ENCODE measurements at regions not wholly inside any gene's neighbourhood (a gene's known extent, or its start where the extent isn't known, plus 50 kb on each side); places are given as distances from the start of the nearest gene placed in this dataset.

DNA sequence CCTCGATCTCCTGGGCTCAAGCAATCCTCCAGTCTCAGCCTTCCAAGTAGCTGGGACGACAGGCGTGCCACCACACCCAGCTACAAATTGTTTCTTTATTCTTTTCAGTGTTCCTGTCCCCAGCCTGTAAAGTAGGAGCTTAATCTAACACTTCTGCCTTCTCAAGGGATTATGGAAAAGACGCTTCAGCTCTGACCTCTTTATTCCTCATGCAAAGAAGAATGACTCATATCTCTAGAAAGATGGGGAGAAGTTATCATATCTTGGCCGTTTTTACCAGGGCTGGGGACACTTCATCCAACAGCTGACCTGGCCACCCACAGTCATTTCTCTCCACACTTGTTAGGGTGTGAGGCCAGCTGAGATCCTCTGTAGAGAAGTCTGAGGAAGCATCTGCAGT, 172.6 kb downstream of the HAPSTR1 start:
- TF ChIP-seq, protein P1, sequence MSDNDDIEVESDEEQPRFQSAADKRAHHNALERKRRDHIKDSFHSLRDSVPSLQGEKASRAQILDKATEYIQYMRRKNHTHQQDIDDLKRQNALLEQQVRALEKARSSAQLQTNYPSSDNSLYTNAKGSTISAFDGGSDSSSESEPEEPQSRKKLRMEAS (IDR thresholded peaks at IDR 0.05): no peak
- TF ChIP-seq TEAD4 (IDR thresholded peaks at IDR 0.05): no peak
- no peak for TF ChIP-seq RAD21 (IDR thresholded peaks at IDR 0.05; ENCODE audit: low read depth)
- TF ChIP-seq CREB1 (IDR thresholded peaks at IDR 0.05; ENCODE audit: low read depth): no peak
- no peak for TF ChIP-seq NFIC (IDR thresholded peaks at IDR 0.05)
- no peak for TF ChIP-seq FOXM1 (IDR thresholded peaks at IDR 0.05; ENCODE audit: borderline replicate concordance, low read depth)
- no peak for TF ChIP-seq EP300 (IDR thresholded peaks at IDR 0.05; ENCODE audit: borderline replicate concordance)
- TF ChIP-seq, protein P2, sequence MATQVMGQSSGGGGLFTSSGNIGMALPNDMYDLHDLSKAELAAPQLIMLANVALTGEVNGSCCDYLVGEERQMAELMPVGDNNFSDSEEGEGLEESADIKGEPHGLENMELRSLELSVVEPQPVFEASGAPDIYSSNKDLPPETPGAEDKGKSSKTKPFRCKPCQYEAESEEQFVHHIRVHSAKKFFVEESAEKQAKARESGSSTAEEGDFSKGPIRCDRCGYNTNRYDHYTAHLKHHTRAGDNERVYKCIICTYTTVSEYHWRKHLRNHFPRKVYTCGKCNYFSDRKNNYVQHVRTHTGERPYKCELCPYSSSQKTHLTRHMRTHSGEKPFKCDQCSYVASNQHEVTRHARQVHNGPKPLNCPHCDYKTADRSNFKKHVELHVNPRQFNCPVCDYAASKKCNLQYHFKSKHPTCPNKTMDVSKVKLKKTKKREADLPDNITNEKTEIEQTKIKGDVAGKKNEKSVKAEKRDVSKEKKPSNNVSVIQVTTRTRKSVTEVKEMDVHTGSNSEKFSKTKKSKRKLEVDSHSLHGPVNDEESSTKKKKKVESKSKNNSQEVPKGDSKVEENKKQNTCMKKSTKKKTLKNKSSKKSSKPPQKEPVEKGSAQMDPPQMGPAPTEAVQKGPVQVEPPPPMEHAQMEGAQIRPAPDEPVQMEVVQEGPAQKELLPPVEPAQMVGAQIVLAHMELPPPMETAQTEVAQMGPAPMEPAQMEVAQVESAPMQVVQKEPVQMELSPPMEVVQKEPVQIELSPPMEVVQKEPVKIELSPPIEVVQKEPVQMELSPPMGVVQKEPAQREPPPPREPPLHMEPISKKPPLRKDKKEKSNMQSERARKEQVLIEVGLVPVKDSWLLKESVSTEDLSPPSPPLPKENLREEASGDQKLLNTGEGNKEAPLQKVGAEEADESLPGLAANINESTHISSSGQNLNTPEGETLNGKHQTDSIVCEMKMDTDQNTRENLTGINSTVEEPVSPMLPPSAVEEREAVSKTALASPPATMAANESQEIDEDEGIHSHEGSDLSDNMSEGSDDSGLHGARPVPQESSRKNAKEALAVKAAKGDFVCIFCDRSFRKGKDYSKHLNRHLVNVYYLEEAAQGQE (IDR thresholded peaks at IDR 0.05; ENCODE audit: low read depth): no peak
- TF ChIP-seq EGR1 (IDR thresholded peaks at IDR 0.05): no peak
- TF ChIP-seq TCF12 (IDR thresholded peaks at IDR 0.05; ENCODE audit: low read depth): no peak

Data from Ishikawa (cell line).